SJSA1 (cell line): ENCODE measurements at regions not wholly inside any gene's neighbourhood (a gene's known extent, or its start where the extent isn't known, plus 50 kb on each side); places are given as distances from the start of the nearest gene placed in this dataset.

Experiments
- DNase-seq, 2 experiments: peaks; one replicate each; pipeline ENCODE4 v3.0.0-alpha.2; 2015 to 2020; ENCODE audit warnings: low spot score in 2 of 2, low read depth in 1 of 2
- H3K27ac ChIP-seq: fragments of 250-450 bp; sonication (Bioruptor Pico); 2 replicates; pipeline ENCODE4 v1.5.1; 2020; ENCODE audit warnings: mild to moderate bottlenecking, moderate library complexity
- H3K27me3 ChIP-seq: fragments of 250-450 bp; sonication (Bioruptor Pico); replicated peaks from 2 replicates; pipeline ENCODE4 v1.5.1; 2020; ENCODE audit warnings: mild to moderate bottlenecking, moderate library complexity
- H3K36me3 ChIP-seq: fragments of 250-450 bp; sonication (Bioruptor Pico); 2 replicates; pipeline ENCODE4 v1.5.1; 2020; ENCODE audit warnings: mild to moderate bottlenecking
- H3K4me1 ChIP-seq: fragments of 250-450 bp; sonication (Bioruptor Pico); replicated peaks from 2 replicates; pipeline ENCODE4 v1.6.1; 2021; ENCODE audit warnings: mild to moderate bottlenecking
- H3K4me3 ChIP-seq: fragments of 250-450 bp; sonication (Bioruptor Pico); 2 replicates; pipeline ENCODE4 v1.5.1; 2020; ENCODE audit warnings: mild to moderate bottlenecking
- H3K9me3 ChIP-seq: fragments of 250-450 bp; sonication (Bioruptor Pico); replicated peaks from 2 replicates; pipeline ENCODE4 v1.5.1; 2020; ENCODE audit warnings: mild to moderate bottlenecking

- H3K4me3 ChIP-seq = no peak overlapping the region
- H3K27me3 ChIP-seq = 0 out of 2 replicates have a peak, but pooled peaks cover 3% of the 10 kb centered on the region
- no peaks in the 10 kb centered on the region for H3K4me1 ChIP-seq
- H3K36me3 ChIP-seq = no peaks in the 10 kb centered on the region
- no peaks in the 10 kb centered on the region for H3K9me3 ChIP-seq
- no peak overlapping the region for H3K27ac ChIP-seq
- DNase-seq = no peak
Observed at GRCh38 chr18:77658751-77659448, 409.3 kb downstream of the GALR1 start.

- no peak for DNase-seq
- Histone ChIP-seq H3K27ac (no peak overlapping the region), H3K4me3 (no peak overlapping the region), H3K9me3 (no peaks in the 10 kb centered on the region), H3K4me1 (no peaks in the 10 kb centered on the region), H3K27me3 (no peaks in the 10 kb centered on the region), H3K36me3 (no peaks in the 10 kb centered on the region)
Observed at GRCh38 chr18:77666613-77667012, 417.0 kb downstream of the GALR1 start.

DNA sequence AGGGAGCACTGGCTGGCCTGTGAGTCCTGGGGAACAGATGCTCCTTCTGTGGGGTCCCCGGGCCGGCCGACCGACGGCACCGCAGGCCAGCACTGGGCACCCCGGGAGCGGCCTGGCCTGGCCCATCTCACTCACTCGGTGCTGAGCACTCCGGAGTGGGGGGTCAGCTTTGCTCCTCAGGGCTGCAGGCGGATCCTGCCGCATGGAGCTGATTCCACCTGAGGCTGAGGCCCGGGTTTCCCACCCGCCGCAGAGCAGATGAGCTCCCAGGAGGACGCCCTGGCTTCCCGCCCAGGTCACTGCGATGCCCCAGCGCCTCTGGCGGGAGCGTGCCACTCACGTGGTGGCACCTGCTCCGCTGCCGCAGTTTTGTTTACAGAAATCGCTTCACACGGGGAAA is 418.6 kb downstream of the GALR1 start:
- Histone ChIP-seq H3K27me3 (no peaks in the 10 kb centered on the region), H3K27ac (no peak overlapping the region), H3K36me3 (no peaks in the 10 kb centered on the region), H3K4me3 (no peak overlapping the region), H3K4me1 (no peaks in the 10 kb centered on the region), H3K9me3 (no peaks in the 10 kb centered on the region)
- no peak for DNase-seq

DNA sequence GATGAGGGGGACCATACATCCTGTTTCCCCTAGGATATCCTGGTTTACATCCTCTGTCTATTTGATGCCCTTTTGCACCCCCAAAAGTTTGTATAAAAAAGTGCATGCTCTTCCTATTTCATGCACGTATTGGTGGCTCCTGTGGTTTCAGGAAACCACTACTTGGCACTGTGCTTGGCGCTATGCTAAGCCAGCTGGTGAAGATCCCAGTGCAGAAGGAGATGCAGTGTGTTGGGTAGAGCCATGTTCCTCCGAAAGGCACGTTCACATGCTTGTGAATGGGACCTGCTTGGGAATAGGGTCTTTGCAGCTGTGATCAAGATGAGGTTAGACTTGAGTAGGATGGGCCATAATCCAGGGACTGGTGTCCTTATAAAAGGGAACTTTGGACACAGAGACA is 419.7 kb downstream of the GALR1 start:
- no peak overlapping the region for H3K4me3 ChIP-seq
- no peaks in the 10 kb centered on the region for H3K27me3 ChIP-seq
- no peaks in the 10 kb centered on the region for H3K9me3 ChIP-seq
- H3K27ac ChIP-seq = no peak overlapping the region
- no peaks in the 10 kb centered on the region for H3K36me3 ChIP-seq
- no peak for DNase-seq
- H3K4me1 ChIP-seq = no peaks in the 10 kb centered on the region

DNA sequence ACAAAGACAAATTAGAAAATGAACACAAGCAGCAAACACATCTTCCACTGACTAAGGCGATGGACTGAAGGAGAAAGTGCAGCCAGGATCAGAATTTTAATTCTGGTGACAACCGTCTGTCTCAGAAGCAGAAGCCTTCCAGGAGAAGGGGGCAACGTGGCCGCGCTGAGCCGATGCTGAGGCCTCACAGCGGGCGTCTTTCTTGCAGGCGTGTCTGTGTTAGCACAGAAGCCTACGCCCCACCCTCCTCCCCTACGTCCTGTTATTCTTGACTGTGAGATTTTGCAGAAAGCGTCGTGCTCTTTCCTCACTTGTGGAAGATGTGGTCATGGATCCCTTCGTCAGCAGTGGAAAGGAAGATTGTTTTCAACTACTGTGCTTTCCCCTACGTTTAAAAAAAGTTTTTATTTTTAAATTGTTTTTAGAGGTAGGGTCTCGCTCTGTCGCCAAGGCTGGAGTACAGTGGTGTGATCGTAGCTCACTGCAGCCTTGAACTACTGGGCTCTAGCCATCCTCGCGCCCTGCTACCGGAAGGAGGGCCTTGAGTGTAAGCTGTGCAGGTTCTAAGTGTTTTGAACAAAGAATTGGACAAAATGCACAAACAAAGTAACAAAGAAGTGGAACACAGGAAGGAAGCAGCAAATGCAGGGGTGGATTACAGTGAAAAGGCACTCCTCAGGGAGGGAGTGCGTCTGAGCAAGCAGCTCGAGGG is 422.0 kb downstream of the GALR1 start:
- DNase-seq = no peak
- H3K27ac ChIP-seq = no peak overlapping the region
- H3K4me3 ChIP-seq = no peak overlapping the region
- H3K27me3 ChIP-seq = no peaks in the 10 kb centered on the region
- no peaks in the 10 kb centered on the region for H3K36me3 ChIP-seq
- no peaks in the 10 kb centered on the region for H3K4me1 ChIP-seq
- no peaks in the 10 kb centered on the region for H3K9me3 ChIP-seq

DNA sequence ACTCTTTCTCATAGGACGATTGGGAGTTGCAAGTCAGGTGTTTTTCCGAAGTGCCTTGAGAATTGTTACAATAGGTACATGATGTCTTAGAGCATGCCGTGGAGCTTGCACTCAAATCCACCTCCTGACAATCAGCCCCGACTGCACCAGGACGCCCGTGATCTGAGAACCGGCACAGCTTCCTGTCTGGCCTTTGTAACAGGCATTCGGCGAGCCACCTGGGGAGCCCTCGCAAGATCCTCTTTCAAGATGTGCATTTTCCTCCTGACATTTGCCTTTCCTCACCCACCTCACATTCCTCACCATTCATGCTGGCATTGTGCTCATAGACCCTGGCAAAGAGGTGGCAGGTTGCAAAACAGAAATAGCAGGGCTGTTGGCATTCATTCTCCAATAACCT is 427.3 kb downstream of the GALR1 start:
- H3K4me3 ChIP-seq = no peak overlapping the region
- H3K27ac ChIP-seq = no peak overlapping the region
- H3K36me3 ChIP-seq = no peaks in the 10 kb centered on the region
- no peaks in the 10 kb centered on the region for H3K9me3 ChIP-seq
- no peaks in the 10 kb centered on the region; the same call in 1 of the 2 replicates for H3K27me3 ChIP-seq
- DNase-seq = no peak
- no peaks in the 10 kb centered on the region for H3K4me1 ChIP-seq

GRCh38 chr18:77677536-77677935 is 427.9 kb downstream of the GALR1 start:
- Histone ChIP-seq H3K27me3 (no peaks in the 10 kb centered on the region; the same call in 1 of the 2 replicates), H3K27ac (no peak overlapping the region)

DNA sequence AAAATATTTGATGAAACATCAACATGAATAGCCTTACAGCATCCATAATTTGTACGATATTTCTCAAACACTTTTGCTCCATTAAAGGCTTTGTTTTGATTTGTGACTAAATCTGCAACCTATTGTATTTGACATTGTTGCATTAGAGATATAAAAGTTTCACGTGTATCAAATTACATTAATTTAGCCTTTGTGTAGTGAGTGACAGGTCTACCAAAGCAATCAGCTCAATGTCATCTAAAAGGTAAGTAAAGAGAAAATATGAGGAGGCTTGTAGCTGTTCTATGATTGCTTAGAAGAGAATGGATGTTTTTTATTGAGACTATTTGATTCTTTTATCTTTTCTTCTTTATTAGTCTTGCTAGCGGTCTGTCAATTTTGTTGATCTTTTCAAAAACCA is 430.2 kb downstream of the GALR1 start:
- Histone ChIP-seq H3K27me3 (no peaks in the 10 kb centered on the region; the same call in 1 of the 2 replicates), H3K9me3 (no peaks in the 10 kb centered on the region), H3K36me3 (no peaks in the 10 kb centered on the region), H3K4me1 (no peaks in the 10 kb centered on the region), H3K27ac (no peak overlapping the region), H3K4me3 (no peak overlapping the region)
- DNase-seq = no peak

More at GRCh38 chr18:77677536-77677935, 427.9 kb downstream of the GALR1 start:
- Histone ChIP-seq H3K4me1 (no peaks in the 10 kb centered on the region), H3K9me3 (no peaks in the 10 kb centered on the region), H3K36me3 (no peaks in the 10 kb centered on the region), H3K4me3 (no peak overlapping the region)
- DNase-seq = no peak

DNA sequence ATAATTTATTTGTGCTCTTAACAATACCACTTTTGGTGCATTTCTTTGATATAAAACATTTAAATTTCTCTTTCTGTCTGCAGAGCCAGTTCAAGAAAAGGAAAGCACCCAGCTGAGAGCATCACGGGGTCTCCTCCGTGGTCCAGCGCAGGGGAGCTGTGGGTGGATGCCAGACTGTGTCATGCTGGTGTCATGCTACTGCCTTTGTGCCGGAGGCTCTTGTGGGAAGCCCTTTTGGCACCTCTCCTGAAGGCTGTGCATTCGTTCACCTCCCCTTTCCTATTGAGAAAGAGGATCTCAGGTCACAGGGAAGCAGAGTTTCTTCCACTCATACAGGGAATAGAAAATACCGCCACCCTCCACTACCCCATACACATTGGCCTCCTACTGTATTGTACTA is 450.4 kb downstream of the GALR1 start:
- Histone ChIP-seq H3K4me1 (no peaks in the 10 kb centered on the region), H3K36me3 (no peaks in the 10 kb centered on the region), H3K4me3 (no peak overlapping the region), H3K27ac (no peak overlapping the region), H3K27me3 (no peaks in the 10 kb centered on the region), H3K9me3 (no peaks in the 10 kb centered on the region)
- DNase-seq = no peak

DNA sequence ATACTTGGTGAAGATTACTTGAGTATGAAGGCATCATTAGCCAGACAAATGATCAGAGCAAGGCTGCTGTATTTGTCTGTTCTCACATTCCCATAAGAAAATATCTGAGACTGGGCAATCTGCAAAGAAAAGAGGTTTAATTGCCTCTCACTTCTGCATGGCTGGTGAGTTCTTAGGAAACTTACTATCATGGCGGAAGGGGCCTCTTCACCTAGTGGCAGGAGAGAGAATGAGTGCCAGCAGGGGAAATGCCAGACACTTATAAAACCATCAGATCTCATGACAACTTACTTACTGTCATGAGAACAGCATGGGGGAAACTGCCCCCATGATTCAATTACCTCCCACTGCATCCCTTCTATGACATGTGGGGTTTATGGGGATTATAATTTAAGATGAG is 452.3 kb downstream of the GALR1 start:
- no peak overlapping the region for H3K4me3 ChIP-seq
- no peaks in the 10 kb centered on the region for H3K27me3 ChIP-seq
- no peaks in the 10 kb centered on the region for H3K36me3 ChIP-seq
- H3K4me1 ChIP-seq = no peaks in the 10 kb centered on the region
- no peak for DNase-seq
- no peak overlapping the region for H3K27ac ChIP-seq
- no peaks in the 10 kb centered on the region for H3K9me3 ChIP-seq

GRCh38 chr18:77702686-77703085 is 453.0 kb downstream of the GALR1 start:
- DNase-seq = peak in 1 of 2 experiments; percentile 5
- Histone ChIP-seq H3K9me3 (no peaks in the 10 kb centered on the region), H3K27me3 (no peaks in the 10 kb centered on the region), H3K27ac (no peak overlapping the region), H3K36me3 (no peaks in the 10 kb centered on the region), H3K4me3 (no peak overlapping the region), H3K4me1 (no peaks in the 10 kb centered on the region)

- Histone ChIP-seq H3K36me3 (no peaks in the 10 kb centered on the region), H3K27ac (no peak overlapping the region), H3K4me3 (no peak overlapping the region), H3K4me1 (no peaks in the 10 kb centered on the region), H3K27me3 (no peaks in the 10 kb centered on the region), H3K9me3 (no peaks in the 10 kb centered on the region)
- no peak for DNase-seq
Observed at GRCh38 chr18:77705301-77705700, 455.7 kb downstream of the GALR1 start.

GRCh38 chr18:77708826-77709506 is 459.3 kb downstream of the GALR1 start:
- no peak for DNase-seq
- Histone ChIP-seq H3K27me3 (no peaks in the 10 kb centered on the region), H3K36me3 (no peaks in the 10 kb centered on the region), H3K4me1 (no peaks in the 10 kb centered on the region), H3K4me3 (no peak overlapping the region), H3K27ac (no peak overlapping the region), H3K9me3 (no peaks in the 10 kb centered on the region)

- H3K9me3 ChIP-seq = no peaks in the 10 kb centered on the region
Observed at GRCh38 chr18:77711096-77711495, 461.4 kb downstream of the GALR1 start.

More at GRCh38 chr18:77711096-77711495, 461.4 kb downstream of the GALR1 start:
- no peak overlapping the region for H3K4me3 ChIP-seq
- H3K4me1 ChIP-seq = no peaks in the 10 kb centered on the region
- H3K27me3 ChIP-seq = no peaks in the 10 kb centered on the region
- no peak overlapping the region for H3K27ac ChIP-seq
- no peak for DNase-seq
- no peaks in the 10 kb centered on the region for H3K36me3 ChIP-seq
